ENCODE measurements at regions not wholly inside any gene's neighbourhood (a gene's known extent, or its start where the extent isn't known, plus 50 kb on each side); places are given as distances from the start of the nearest gene placed in this dataset.
"Not testable (repeated sequence)": the region's sequence is repeated elsewhere in the genome, so short reads cannot be mapped to it uniquely, and the experiment has no call there.

GRCh38 chr20:12835999-12836398 lies 172.8 kb upstream of the SPTLC3 start:
- Histone ChIP-seq H3K4me3 (no peak overlapping the region), H3K27ac (no peak overlapping the region), H3K4me1 (no peaks in the 10 kb centered on the region), H3K9me3 (no peaks in the 10 kb centered on the region), H3K36me3 (no peaks in the 10 kb centered on the region), H3K27me3 (no peaks in the 10 kb centered on the region)
- no peak for TF ChIP-seq CTCF (IDR thresholded peaks at IDR 0.05)
- no peak for DNase-seq (ENCODE audit: low spot score in 2 of 2)
- WGBS, 2 donors: 93 to 100% methylated on average over 1 of the region's 1 CpG

DNA sequence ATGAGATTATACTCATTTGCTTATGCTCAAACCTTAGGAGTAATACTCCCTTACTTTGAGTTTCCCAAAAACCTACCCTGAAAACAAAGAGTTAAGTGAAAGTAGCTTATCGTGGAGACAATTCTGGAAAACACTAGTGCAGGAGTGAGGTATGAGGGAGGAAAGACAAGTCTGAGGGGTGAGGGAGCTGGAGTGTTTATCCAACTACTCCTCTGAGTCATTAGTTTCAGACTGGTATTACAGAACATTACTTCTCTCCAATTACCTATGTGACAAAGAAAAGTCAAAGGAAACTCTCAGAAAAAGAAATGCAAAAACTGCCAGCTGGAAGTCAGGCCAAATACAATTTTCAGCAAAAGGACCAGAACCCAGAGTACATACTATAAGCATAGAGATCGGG lies 171.1 kb upstream of the SPTLC3 start:
- Histone ChIP-seq H3K4me1 (no peaks in the 10 kb centered on the region), H3K27ac (no peak overlapping the region), H3K4me3 (no peak overlapping the region), H3K27me3 (no peaks in the 10 kb centered on the region), H3K36me3 (no peaks in the 10 kb centered on the region), H3K9me3 (no peaks in the 10 kb centered on the region)
- 48 to 51% methylated on average over 2 of the region's 2 CpGs for WGBS, 2 donors
- no peak for TF ChIP-seq POLR2A (IDR thresholded peaks at IDR 0.05)
- no peak for TF ChIP-seq EP300 (IDR thresholded peaks at IDR 0.05)
- TF ChIP-seq CTCF (IDR thresholded peaks at IDR 0.05): no peak
- DNase-seq (ENCODE audit: low spot score in 2 of 2): no peak

GRCh38 chr20:12838261-12838866 lies 170.4 kb upstream of the SPTLC3 start:
- Histone ChIP-seq H3K27me3 (no peaks in the 10 kb centered on the region), H3K4me3 (no peak overlapping the region), H3K4me1 (no peaks in the 10 kb centered on the region), H3K36me3 (no peaks in the 10 kb centered on the region), H3K9me3 (no peaks in the 10 kb centered on the region), H3K27ac (no peak overlapping the region)
- 83 to 87% methylated on average over 3 of the region's 3 CpGs for WGBS, 2 donors
- DNase-seq (ENCODE audit: low spot score in 2 of 2): no peak
- TF ChIP-seq CTCF (IDR thresholded peaks at IDR 0.05): no peak

- DNase-seq (ENCODE audit: low spot score in 2 of 2): no peak
- Histone ChIP-seq H3K27me3 (no peaks in the 10 kb centered on the region), H3K36me3 (no peaks in the 10 kb centered on the region), H3K4me1 (no peaks in the 10 kb centered on the region), H3K4me3 (no peak overlapping the region), H3K9me3 (no peaks in the 10 kb centered on the region), H3K27ac (no peak overlapping the region)
- WGBS, 2 donors: 18 to 25% methylated on average over 2 of the region's 2 CpGs
- no peak for TF ChIP-seq EP300 (IDR thresholded peaks at IDR 0.05)
- no peak for TF ChIP-seq POLR2A (IDR thresholded peaks at IDR 0.05)
- no peak for TF ChIP-seq CTCF (IDR thresholded peaks at IDR 0.05)
Observed at GRCh38 chr20:12847872-12848271, 160.9 kb upstream of the SPTLC3 start.

- WGBS, 2 donors: 49 to 55% methylated on average over 9 of the region's 9 CpGs
- H3K36me3 ChIP-seq: no peaks in the 10 kb centered on the region
- H3K27ac ChIP-seq: no peak overlapping the region
- DNase-seq (ENCODE audit: low spot score in 2 of 2): no peak
- no peak for TF ChIP-seq POLR2A (IDR thresholded peaks at IDR 0.05)
- no peak for TF ChIP-seq CTCF (IDR thresholded peaks at IDR 0.05)
- TF ChIP-seq EP300 (IDR thresholded peaks at IDR 0.05): no peak
- H3K4me1 ChIP-seq: no peaks in the 10 kb centered on the region
- no peaks in the 10 kb centered on the region for H3K27me3 ChIP-seq
- no peaks in the 10 kb centered on the region for H3K9me3 ChIP-seq
- H3K4me3 ChIP-seq: no peak overlapping the region
Observed at GRCh38 chr20:12849225-12849910, 159.4 kb upstream of the SPTLC3 start.

- not testable (repeated sequence) for H3K4me3 ChIP-seq; DNase-seq (ENCODE audit: low spot score in 2 of 2); H3K36me3 ChIP-seq; H3K27ac ChIP-seq; H3K27me3 ChIP-seq; H3K4me1 ChIP-seq
- 86 to 93% methylated on average over 9 of the region's 9 CpGs for WGBS, 2 donors
- H3K9me3 ChIP-seq: peaks cover 0 to 17% (median 0%) of the 10 kb centered on the region in 4 donors
Observed at GRCh38 chr20:12857643-12858042, 151.1 kb upstream of the SPTLC3 start.

Data from tibial nerve (tissue), 4 donors.